ENCODE measurements at regions not wholly inside any gene's neighbourhood (a gene's known extent, or its start where the extent isn't known, plus 50 kb on each side); places are given as distances from the start of the nearest gene placed in this dataset.

DNA sequence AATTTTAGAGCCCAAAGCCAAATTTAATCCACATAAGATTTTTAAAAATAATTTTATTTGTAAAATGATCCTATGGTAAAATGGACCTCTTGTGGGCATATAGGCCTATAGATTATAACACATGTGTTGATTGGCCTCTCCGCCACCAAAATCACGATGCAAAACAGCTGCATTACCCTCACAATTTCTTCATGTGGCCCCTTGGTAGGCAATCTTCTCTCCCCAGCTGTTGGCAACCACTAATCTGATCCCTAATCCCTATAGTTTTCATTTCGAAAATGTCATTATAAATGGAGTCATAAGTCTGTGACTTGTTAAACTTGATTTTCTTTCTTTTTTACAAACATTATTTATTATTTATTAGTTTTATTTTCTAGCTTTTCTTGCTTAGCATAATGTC is 263.9 kb upstream of the SULF2 start:
- TF ChIP-seq, protein P1, sequence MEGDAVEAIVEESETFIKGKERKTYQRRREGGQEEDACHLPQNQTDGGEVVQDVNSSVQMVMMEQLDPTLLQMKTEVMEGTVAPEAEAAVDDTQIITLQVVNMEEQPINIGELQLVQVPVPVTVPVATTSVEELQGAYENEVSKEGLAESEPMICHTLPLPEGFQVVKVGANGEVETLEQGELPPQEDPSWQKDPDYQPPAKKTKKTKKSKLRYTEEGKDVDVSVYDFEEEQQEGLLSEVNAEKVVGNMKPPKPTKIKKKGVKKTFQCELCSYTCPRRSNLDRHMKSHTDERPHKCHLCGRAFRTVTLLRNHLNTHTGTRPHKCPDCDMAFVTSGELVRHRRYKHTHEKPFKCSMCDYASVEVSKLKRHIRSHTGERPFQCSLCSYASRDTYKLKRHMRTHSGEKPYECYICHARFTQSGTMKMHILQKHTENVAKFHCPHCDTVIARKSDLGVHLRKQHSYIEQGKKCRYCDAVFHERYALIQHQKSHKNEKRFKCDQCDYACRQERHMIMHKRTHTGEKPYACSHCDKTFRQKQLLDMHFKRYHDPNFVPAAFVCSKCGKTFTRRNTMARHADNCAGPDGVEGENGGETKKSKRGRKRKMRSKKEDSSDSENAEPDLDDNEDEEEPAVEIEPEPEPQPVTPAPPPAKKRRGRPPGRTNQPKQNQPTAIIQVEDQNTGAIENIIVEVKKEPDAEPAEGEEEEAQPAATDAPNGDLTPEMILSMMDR (conservative IDR thresholded peaks at IDR 0.05): no peak
- TF ChIP-seq EZH2 (IDR thresholded peaks at IDR 0.05; ENCODE audit: low read depth): no peak
